GM12801 (cell line): ENCODE measurements at regions not wholly inside any gene's neighbourhood (a gene's known extent, or its start where the extent isn't known, plus 50 kb on each side); places are given as distances from the start of the nearest gene placed in this dataset.

ENCODE experiments used
- TF ChIP-seq, protein P1 (sequence below): IDR thresholded peaks from one replicate; pipeline ENCODE4 v1.5.1; 2011; ENCODE audit warnings: control low read depth; ENCODE audit not compliant: insufficient read length; ENCODE audit errors: extremely low read depth

DNA sequence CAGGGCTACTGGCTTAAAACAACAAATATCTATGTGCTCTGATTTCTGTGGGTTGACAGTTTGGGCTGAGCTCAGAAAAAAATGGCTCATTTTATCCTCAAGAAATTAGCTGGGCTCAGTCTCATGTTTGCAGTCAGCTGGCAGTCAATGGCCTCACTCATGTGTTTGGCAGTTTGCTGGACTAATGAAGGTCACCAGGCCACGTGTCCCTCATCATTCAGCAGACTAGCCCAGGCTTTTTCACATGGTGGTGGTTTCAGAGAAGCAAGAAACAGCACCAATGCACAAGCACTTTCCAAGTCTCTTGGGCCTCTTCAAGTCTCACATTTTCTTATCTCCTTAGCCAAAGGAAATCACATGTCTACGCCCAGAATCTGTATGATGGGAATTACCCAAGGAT, 478.3 kb upstream of the PPP2R3A start:
- TF ChIP-seq, protein P1, sequence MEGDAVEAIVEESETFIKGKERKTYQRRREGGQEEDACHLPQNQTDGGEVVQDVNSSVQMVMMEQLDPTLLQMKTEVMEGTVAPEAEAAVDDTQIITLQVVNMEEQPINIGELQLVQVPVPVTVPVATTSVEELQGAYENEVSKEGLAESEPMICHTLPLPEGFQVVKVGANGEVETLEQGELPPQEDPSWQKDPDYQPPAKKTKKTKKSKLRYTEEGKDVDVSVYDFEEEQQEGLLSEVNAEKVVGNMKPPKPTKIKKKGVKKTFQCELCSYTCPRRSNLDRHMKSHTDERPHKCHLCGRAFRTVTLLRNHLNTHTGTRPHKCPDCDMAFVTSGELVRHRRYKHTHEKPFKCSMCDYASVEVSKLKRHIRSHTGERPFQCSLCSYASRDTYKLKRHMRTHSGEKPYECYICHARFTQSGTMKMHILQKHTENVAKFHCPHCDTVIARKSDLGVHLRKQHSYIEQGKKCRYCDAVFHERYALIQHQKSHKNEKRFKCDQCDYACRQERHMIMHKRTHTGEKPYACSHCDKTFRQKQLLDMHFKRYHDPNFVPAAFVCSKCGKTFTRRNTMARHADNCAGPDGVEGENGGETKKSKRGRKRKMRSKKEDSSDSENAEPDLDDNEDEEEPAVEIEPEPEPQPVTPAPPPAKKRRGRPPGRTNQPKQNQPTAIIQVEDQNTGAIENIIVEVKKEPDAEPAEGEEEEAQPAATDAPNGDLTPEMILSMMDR, result no peak

DNA sequence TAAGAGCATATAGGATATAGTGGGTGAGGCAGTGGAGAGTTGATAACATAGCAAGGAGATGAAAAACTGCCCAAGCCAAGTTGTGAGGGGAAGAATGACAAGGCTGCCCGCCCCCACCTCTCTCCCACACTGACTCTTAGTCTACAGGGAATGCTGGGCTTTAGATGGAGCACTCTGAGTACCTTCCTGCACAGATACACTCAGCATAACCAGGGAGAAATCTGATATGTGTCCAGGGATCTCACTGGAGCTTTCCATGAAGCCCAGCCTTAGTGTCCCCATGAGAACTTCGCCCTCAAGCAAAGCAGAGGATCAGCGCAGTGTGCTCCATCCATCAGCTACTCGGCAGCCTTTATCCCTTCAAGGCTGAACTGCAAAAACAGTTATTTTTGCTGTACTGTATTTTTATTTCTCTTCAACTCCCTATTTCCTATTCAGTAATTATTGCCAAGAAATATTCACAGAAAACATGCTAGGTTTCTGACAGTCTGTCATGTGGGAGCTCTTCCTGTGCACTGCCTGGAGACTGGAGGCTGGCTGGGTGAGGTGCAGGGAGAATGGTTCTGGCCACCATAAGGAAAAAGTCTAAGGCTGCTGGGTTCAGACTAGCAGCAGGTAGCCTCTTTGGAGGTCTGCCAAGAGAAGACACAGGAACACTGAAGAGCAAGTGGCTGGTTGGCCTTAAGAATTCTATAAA, 475.2 kb upstream of the PPP2R3A start:
- TF ChIP-seq, protein P1, result no peak

DNA sequence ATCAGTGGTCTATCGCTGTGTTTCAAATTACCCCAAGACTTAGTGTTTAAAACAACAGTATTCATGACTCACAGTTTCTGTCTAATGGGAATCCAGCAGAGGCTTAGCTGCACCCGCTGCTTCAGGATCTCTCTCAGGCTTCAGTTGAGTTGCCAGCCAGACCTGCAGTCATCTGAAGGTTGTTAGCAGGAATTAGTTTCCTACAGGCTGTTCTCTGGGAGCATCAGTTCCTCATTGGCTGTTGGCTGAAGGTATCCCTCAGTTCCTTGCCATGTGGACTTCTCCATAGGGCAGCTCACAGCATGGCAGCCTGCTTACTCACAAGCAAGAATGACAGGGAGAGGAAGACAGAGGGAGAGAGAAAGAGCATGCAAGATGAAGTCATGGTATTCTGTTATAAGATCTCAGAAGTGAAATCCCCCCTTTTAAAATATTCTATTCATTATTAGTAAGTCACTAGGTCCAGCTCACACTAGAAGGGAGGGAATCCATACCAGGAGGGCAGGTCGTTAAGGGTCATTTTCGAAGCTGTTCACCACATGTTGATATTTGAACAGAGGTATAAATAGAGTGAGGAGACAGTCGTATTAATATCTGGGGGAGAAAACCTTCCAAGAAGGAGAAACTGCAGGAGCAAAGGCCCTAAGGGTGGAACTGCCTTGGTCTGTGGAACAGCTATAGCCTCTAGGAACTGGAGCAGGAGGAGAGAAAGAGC, 473.9 kb upstream of the PPP2R3A start:
- TF ChIP-seq, protein P1, result no peak

DNA sequence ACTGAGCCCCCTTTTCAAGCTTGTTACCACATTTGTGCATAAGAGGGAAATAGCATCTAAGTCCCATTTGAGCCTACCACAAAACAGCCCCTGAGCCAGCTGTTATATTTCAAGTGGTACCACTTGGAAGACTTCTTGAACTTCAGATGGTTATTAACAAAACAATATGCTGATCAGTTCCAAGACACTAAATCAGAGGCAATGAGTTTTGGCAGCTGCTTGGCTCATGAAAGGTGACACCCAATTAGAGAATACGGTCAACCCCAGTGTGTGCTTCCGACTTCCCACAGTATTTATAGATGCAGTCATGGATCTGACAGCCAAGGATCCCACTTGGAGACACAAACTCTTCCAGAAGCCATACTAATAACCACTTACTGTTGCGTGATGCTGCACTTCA, 469.6 kb upstream of the PPP2R3A start:
- TF ChIP-seq, protein P1, result no peak

DNA sequence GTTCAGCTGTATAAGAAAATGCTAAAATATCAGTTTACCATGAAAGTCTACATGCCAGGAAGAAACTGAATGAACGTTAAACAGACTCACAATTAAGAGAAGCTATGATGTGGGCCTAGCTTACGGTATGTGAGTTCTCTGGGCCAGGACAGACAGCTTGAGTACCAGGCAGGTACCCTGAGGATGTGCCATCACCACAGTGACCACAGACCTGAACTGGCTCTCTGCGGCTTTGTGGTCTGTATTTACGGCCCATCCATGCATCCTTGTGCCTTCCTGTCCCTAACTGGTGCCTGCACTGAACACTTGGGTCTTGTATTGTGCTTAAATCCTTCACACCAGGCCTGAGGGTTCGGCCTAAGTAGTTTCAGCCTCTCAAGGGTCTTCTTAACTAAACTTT, 467.5 kb upstream of the PPP2R3A start:
- TF ChIP-seq, protein P1, result no peak

DNA sequence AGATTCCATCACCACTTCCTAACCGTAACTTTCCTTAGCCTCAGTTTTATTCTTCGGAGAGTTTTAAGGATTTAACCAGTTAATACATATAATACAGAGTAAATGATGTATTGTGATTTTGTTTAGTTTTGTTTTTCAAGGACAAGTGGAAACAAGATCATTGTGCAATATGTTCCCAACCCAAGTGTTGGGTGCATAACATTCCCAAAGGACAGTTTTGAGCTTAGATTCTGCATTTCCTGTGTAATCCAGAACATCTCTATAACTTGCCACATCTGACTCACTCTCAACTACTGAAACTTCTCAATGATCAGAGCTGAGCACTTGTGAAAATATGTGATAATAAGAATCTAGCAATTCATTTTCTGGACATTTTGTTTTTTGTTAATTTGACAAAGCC, 466.1 kb upstream of the PPP2R3A start:
- TF ChIP-seq, protein P1, result no peak

DNA sequence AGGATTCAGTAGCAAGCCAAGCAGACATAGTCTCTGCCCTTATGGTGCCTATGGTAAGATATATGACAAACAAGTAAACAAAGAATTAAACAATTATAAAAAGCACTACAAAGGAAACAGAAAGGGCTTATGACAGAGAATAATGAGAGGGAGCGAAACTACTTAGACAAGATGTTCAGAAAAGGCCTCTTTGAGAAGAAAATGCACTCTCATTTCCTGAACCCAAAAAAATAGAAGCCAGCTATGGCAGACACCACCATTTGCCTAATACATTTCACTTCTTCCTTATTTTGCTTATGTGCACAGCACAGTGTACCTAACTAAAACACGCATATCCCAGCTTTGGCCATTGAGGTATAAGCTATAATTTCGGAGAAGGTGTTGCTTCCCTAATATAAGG, 465.5 kb upstream of the PPP2R3A start:
- TF ChIP-seq, protein P1, result no peak
